Heart right ventricle (tissue), 16 donors: ENCODE measurements at regions not wholly inside any gene's neighbourhood (a gene's known extent, or its start where the extent isn't known, plus 50 kb on each side); places are given as distances from the start of the nearest gene placed in this dataset.

ENCODE experiments used
- ATAC-seq, 8 donors: fragments of 200-7000 bp; cut with Tn5 transposase; one replicate each; pipeline ENCODE4 v1.9.1; 2020; ENCODE audit warnings: mild to moderate bottlenecking in 8 of 8, moderate library complexity in 8 of 8, moderate number of reproducible peaks in 1 of 8
- DNase-seq, 2 donors: peaks; one replicate each; pipeline ENCODE4 v3.0.0-alpha.2; 2020
- H3K27ac ChIP-seq, 10 donors: fragments of 200-600 bp; sonication (generic) in 2 of 10; one replicate each; pipeline versions ENCODE4 v1.5.0 to v1.8.0; 2020 to 2022; ENCODE audit warnings: mild to moderate bottlenecking in 3 of 10
- H3K27me3 ChIP-seq, 7 donors: fragments of 200-600 bp; one replicate each; pipeline ENCODE4 v1.8.0; 2021 to 2022; ENCODE audit warnings: mild to moderate bottlenecking in 2 of 7
- H3K36me3 ChIP-seq, 9 donors: fragments of 200-600 bp; sonication (generic) in 1 of 9; one replicate each; pipeline versions ENCODE4 v1.5.0 to v1.8.0; 2020 to 2022; ENCODE audit warnings: mild to moderate bottlenecking in 2 of 9
- H3K4me1 ChIP-seq, 9 donors: fragments of 200-600 bp; sonication (generic) in 1 of 9; one replicate each; pipeline versions ENCODE4 v1.5.0 to v1.8.0; 2020 to 2022; ENCODE audit warnings: mild to moderate bottlenecking in 4 of 9
- H3K4me3 ChIP-seq, 10 donors: fragments of 200-600 bp; sonication (generic) in 2 of 10; one replicate each; pipeline versions ENCODE4 v1.5.0 to v1.8.0; 2020 to 2022; ENCODE audit warnings: mild to moderate bottlenecking in 7 of 10, moderate library complexity in 2 of 10
- H3K9me3 ChIP-seq, 11 donors: fragments of 200-600 bp in 10 of 11; sonication (generic) in 2 of 11; one replicate each; pipeline versions ENCODE4 v1.5.0 to v1.8.0; 2013 to 2022; ENCODE audit warnings: mild to moderate bottlenecking in 2 of 11, control low read depth in 1 of 11, moderate library complexity in 1 of 11
- WGBS, 2 donors: extraction: QIAGEN DNeasy Blood & Tissue Kit; methylation state at CpG; one replicate each; pipeline ENCODE4 v1.1.7; 2013; ENCODE audit warnings: inconsistent platforms in 1 of 2; 5-methylcytosine and 5-hydroxymethylcytosine counted together
- intact Hi-C, 10 donors: fragments of 100-400 bp; cut with DNase I; formaldehyde crosslinking; loops; one replicate each; pipeline versions ENCODE4 v1.11.1 to v1.14.2; 2022
- TF ChIP-seq, protein P1 (sequence below), 9 donors: fragments of 200-600 bp; sonication (generic) in 2 of 9; IDR thresholded peaks; one replicate each; pipeline versions ENCODE4 v1.5.0 to v1.8.0; 2021 to 2022; ENCODE audit warnings: antibody characterized with exemption in 9 of 9, mild to moderate bottlenecking in 5 of 9, moderate library complexity in 1 of 9
- donor health status: Arrhythmogenic right ventricular cardiomyopathy.
- donor health status: ischemic (EF 13 %, LVEDD 7.1; RV severe dilation, severe dysfunction).
- donor health status: healthy with polysubstance abuse.
- donor health status: DM: no; HTN: yes; CAD: no.
- donor health status: DM: no; HTN: no; CAD: no.
- donor health status: ischemic (EF 25% LVEDD 6.9; RV normal size, moderate dysfunction).
- donor health status: ischemic (EF 25% LVEDD 5.7; RV mildly dilated, moderate dysfunction).
- donor health status: healthy.
- donor health status: DM: yes; HTN: yes; CAD: no.
- donor health status: Ischemic cardiomyopathy.
- donor health status: ischemic (EF 35%, LVEDD 5.7; RV mildly dilated, moderate dysfunction).
- donor health status: nonischemic (EF 11% LVEDD 7.7; RV severe dilation, severe dysfunction).
- donor health status: DM: yes; HTN: yes; CAD: no.
- donor health status: PGD.
- donor health status: ischemic (EF 29% LVEDD 5.4; RV normal size, mild dysfunction).
- donor health status: nonischemic (EF 23%, LVEDD 6.1; RV moderate dilation, normal function).

- Histone ChIP-seq H3K27me3 (no peaks in the 10 kb centered on the region), H3K4me3 (no peak overlapping the region), H3K4me1 (no peaks in the 10 kb centered on the region), H3K36me3 (no peaks in the 10 kb centered on the region), H3K27ac (no peak overlapping the region), H3K9me3 (no peaks in the 10 kb centered on the region)
- no peak for ATAC-seq
- TF ChIP-seq, protein P1, sequence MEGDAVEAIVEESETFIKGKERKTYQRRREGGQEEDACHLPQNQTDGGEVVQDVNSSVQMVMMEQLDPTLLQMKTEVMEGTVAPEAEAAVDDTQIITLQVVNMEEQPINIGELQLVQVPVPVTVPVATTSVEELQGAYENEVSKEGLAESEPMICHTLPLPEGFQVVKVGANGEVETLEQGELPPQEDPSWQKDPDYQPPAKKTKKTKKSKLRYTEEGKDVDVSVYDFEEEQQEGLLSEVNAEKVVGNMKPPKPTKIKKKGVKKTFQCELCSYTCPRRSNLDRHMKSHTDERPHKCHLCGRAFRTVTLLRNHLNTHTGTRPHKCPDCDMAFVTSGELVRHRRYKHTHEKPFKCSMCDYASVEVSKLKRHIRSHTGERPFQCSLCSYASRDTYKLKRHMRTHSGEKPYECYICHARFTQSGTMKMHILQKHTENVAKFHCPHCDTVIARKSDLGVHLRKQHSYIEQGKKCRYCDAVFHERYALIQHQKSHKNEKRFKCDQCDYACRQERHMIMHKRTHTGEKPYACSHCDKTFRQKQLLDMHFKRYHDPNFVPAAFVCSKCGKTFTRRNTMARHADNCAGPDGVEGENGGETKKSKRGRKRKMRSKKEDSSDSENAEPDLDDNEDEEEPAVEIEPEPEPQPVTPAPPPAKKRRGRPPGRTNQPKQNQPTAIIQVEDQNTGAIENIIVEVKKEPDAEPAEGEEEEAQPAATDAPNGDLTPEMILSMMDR (IDR thresholded peaks at IDR 0.05), result no peak
- intact Hi-C loops, result no loop called here
- WGBS, 2 donors, result 84 to 88% methylated on average over 3 of the region's 3 CpGs
- DNase-seq, result no peak
These were observed 639.7 kb downstream of the STK39 start for GRCh38 chr2:167607731-167608130.

DNA sequence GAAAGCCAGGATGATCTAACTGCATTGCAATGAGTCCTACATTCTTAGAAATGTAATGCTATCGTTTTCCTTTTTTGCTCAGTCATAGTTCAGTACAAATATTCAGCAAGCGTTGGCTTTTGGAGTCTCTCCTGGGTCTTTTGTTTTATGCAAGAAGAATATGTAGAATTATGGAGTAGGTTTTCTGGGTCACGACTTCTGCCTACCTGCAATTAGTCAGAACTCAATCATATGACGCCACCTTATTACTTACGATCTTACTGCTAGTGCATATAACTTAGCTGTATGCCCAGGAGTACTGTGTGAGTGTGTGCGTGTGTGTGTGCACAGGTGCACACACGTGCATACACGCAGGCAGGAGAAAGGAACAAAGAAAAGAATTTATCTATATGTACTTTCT, 640.2 kb downstream of the STK39 start:
- no peaks in the 10 kb centered on the region for H3K36me3 ChIP-seq
- no peaks in the 10 kb centered on the region for H3K27me3 ChIP-seq
- H3K4me1 ChIP-seq, result no peaks in the 10 kb centered on the region
- ATAC-seq, result no peak
- no peak for DNase-seq
- H3K4me3 ChIP-seq, result no peak overlapping the region
- no peak overlapping the region for H3K27ac ChIP-seq
- intact Hi-C loops, result no loop called here
- TF ChIP-seq, protein P1 (IDR thresholded peaks at IDR 0.05), result no peak
- 90 to 93% methylated on average over 8 of the region's 8 CpGs for WGBS, 2 donors
- peaks cover 0 to 3% (median 0%) of the 10 kb centered on the region in 11 donors for H3K9me3 ChIP-seq

DNA sequence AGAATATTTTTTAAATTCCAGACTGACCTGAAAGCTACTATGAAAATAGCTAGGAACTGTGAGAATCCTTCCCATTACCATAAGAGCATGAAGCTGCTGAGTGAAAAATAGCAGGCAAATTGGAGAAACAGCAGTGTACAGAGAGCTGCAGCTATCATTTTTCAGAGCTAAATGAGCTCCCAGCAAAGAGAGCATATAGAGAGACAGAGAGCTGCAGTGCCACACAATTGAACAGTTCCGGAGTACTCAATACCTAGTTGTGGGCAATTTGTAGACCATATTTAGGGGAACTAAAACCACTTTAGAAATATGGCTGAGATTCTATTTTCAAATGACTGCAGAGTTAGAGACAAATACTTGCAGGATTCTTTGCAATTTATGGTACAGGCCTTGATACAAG, 645.3 kb downstream of the STK39 start:
- Histone ChIP-seq H3K27me3 (no peaks in the 10 kb centered on the region), H3K4me3 (no peak overlapping the region), H3K9me3 (peaks cover 0 to 7% (median 0%) of the 10 kb centered on the region in 11 donors), H3K27ac (no peak overlapping the region), H3K36me3 (no peaks in the 10 kb centered on the region), H3K4me1 (no peaks in the 10 kb centered on the region)
- ATAC-seq (no peak), DNase-seq (no peak)
- WGBS, 2 donors, result 93 to 96% methylated on average over 1 of the region's 1 CpG
- TF ChIP-seq, protein P1 (IDR thresholded peaks at IDR 0.05), result no peak
- intact Hi-C loops, result no loop called here

GRCh38 chr2:167599219-167599618, 648.2 kb downstream of the STK39 start:
- ATAC-seq (no peak), DNase-seq (no peak)
- H3K4me1 ChIP-seq, result no peaks in the 10 kb centered on the region
- intact Hi-C loops, result no loop called here
- 68 to 70% methylated on average over 1 of the region's 1 CpG for WGBS, 2 donors
- H3K4me3 ChIP-seq, result no peak overlapping the region
- H3K27me3 ChIP-seq, result no peaks in the 10 kb centered on the region
- H3K36me3 ChIP-seq, result no peaks in the 10 kb centered on the region
- H3K9me3 ChIP-seq, result peaks cover 0 to 7% (median 0%) of the 10 kb centered on the region in 11 donors
- TF ChIP-seq, protein P1 (IDR thresholded peaks at IDR 0.05), result no peak
- H3K27ac ChIP-seq, result no peak overlapping the region
